GM18498 (cell line): ENCODE measurements at regions not wholly inside any gene's neighbourhood (a gene's known extent, or its start where the extent isn't known, plus 50 kb on each side); places are given as distances from the start of the nearest gene placed in this dataset.

ENCODE experiments used
- ATAC-seq: cut with Tn5 transposase; IDR thresholded peaks from one replicate; pipeline ENCODE4 v1.9.1; 2021; ENCODE audit warnings: mild to moderate bottlenecking, moderate library complexity; ENCODE audit not compliant: unreplicated experiment

GRCh38 chr2:2758793-2759367 is 427.8 kb upstream of the MYT1L start:
- ATAC-seq, result no peak

DNA sequence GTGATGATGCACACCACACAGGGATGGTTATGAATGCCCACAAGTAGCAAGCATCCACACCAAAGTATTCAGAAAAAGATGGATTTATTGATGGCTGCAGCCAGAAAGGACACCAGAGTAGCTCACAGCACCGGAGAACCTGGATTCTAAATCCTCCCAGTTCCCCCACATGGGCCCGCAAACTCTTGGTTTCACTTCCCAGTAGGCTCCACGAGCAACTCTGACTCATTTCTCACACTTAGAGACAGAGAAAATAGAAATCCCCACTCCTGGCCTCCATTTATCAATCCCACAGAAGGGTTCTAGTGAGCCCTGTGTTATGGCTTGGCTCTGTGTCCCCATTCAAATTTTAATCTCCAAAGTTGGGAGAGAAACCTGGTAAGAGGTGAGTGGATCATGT is 426.7 kb upstream of the MYT1L start:
- ATAC-seq, result no peak

- ATAC-seq, result no peak
Measured at GRCh38 chr2:2756886-2757285, 425.8 kb upstream of the MYT1L start.

DNA sequence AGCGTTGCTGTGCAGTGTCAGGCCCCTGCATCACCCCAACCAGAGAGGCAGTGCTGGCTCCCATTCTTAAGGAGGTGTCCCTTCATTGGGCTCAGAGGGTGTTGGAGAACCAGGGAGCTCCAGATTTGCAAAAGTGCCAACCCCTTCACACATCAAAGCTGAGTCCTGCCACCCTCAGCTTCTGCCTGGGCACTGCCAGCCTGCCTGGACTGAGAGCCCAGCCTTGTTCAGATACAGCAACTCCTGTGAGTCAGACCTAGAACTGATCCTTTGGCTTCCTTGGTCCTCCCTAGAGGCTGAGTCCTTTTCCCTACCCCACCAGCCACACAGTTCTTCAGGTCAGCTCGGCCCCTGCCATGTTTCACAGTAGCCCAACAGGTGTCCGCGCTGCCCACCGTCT is 424.9 kb upstream of the MYT1L start:
- ATAC-seq, result no peak

DNA sequence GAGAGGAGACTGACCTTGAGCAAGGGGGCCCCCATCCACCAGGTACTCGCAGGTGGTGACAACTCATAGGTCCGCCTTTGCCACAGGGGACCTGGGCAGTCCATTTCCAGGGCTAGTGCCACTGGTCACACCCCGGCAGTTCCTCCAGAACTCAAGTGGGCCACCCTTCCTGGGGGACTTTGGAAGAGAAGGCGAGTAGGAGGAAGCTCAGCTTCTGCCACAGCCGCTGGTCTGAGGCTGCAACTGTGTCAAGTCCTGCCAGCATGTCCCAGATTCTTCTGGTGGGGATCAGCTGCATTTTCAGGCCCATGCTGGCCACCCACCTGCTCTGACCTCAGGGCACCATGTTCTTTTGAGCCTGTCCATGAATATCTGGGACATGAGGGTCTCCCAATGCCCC is 423.9 kb upstream of the MYT1L start:
- no peak for ATAC-seq

GRCh38 chr2:2751715-2752315 is 420.7 kb upstream of the MYT1L start:
- ATAC-seq, result no peak

GRCh38 chr2:2750867-2751714 is 420.0 kb upstream of the MYT1L start:
- no peak for ATAC-seq

DNA sequence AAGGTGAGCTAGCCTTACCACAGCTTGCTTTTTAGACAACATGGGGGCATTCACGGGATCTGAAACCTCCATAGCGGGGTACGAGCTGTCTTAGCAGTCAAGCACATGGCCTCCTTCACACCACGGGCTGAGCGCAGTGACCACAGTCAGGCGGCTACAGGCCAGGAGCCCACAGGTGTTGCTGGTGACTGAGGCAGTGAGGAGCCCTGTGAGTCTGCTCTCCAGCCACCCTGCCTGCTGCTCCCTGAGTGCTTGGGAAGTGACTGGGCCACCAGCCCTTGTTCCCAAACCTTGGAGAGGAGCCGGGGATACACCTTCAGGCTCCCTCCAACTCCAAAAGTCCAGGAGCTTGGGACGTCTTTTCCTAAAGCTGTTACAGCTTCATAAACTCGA is 418.1 kb upstream of the MYT1L start:
- ATAC-seq, result no peak

DNA sequence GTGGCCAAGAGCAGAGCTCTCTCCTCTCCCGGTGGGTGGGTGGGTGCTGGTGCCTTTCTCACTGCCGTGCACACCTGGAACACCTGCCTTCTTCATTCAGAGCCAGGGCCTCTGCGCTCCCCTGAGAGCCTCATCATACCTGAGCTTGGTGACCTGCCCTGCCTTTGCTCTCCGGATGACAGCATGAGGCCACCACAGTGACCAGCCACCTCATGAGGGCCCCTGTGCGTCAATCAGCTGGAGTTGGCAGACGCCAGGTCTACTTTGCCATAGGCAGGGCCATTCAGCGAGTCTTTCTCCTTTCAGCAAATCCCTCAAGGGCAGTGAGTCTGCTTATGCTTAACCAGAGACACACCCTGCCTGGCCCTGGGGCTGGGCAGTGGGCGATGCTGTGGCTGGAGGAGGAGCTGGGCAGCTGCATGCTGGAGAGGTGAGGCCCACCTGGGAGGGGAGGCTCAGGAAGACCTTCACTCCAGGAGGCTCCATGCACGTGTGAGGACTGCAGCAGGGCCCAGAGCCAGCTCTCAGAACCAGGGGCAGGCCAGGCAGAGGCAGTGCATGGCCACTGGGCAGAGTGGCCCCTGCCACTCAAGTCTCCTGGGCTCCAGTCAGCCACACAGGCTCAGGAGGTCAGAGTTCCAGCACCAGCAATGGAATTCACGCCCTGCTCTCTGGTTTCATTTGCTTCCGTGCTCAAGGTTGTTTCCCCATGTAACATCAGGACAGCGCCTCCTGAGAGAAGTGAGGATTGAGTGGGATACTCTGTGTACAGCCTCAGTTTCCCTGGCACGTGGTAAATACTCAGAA is 417.5 kb upstream of the MYT1L start:
- no peak for ATAC-seq

- ATAC-seq, result no peak
Measured at GRCh38 chr2:2747797-2748301, 416.8 kb upstream of the MYT1L start.

GRCh38 chr2:2746731-2747130 is 415.7 kb upstream of the MYT1L start:
- no peak for ATAC-seq

DNA sequence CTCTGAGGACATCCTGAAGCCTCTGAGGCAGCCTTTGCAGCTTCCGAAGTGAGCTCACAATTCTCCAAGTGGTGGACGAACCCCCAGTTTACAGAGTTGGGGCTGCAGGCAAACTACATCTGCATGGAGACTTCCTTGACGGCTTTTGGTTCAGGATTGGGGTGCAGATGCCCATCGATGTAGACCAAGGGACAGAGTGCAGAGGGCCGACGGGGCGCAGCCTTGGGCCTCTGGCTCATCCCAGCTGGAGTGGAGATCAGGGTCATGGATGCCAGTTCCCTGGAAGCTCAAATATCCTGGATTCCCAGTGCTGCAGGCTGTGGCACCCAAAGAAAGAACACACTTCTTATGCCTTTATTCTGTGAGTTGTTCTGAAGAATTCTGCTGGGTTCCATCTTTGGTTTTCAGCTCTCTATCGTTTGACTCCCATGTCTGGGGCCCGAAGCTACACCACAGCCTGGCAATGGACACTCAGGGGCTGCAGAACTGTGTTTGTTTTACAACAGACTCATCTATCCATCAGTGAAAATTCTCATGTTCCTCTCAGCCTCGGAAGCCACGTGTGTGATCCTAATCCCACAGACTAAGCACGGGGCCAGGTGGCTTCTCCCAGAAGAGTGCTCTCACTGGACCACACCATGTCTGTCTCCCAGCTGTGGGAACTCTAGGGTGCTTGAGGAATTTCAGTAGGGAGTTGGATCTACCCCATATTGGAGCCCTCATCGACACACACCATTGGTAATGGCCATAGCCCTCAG is 414.1 kb upstream of the MYT1L start:
- ATAC-seq, result no peak

DNA sequence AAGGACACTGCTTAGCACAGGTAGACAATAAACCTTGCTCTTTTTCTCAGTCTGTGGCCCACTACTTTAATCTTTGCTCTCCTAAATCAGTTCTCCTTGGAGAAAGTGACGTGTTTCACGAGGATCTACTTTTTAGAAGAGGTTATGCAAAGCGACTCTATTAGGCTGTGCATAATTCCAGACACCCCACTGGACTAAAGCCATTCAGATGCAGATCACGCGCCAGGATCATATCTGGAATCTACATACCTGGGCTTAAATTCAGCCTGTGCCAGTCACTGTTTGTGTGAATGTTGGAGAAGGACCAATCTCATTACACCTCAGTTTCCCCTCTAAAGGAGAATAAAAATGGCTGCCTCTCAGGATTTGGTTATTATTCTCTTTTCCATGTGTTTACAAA is 413.0 kb upstream of the MYT1L start:
- no peak for ATAC-seq

DNA sequence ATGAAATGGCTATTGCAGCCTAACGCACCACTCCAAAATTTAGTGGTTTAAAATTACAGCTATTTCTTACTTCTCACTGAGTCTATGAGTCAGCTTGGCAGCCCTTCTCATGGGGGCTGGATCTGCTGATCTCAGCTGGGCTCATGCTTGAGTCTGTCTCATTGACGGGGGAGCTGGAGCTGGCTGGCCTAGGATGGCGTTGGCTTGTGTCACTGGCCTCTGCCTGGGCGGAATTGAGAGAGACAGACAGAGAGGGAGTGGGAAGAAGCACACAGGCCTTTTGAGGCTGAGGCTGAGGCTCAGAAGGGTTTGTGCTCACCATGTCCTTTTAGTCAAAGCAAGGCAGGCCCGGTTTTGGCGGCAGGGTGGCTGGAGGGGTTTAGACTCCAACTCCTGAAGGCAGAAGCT is 412.1 kb upstream of the MYT1L start:
- ATAC-seq, result no peak

- ATAC-seq, result no peak
Measured at GRCh38 chr2:2742726-2743125, 411.7 kb upstream of the MYT1L start.

GRCh38 chr2:2740238-2740775 is 409.2 kb upstream of the MYT1L start:
- ATAC-seq, result no peak

GRCh38 chr2:2739231-2739795 is 408.2 kb upstream of the MYT1L start:
- ATAC-seq, result no peak

- ATAC-seq, result no peak
Measured at GRCh38 chr2:2738684-2739083, 407.6 kb upstream of the MYT1L start.

DNA sequence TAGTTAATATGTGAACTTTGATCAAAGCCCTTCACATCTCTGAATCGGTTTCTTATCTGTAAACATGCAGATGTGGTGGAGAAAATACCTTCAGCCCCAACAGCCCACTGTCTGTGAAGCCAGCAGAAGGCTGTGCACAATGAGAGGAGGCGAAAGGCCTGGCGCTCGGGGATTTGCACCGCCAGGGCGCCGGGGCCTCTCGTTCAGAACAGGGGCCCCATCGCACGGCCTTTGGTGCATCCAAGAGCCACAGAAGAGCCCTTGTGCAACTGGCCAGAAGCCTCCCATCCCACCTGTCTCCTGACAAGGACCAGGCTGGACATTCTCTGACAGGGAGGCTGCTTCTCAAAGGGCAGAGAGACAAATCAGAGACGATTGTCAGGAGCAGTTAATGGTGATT is 407.2 kb upstream of the MYT1L start:
- ATAC-seq, result no peak

GRCh38 chr2:2735041-2735440 is 404.0 kb upstream of the MYT1L start:
- ATAC-seq, result no peak
